Astrocyte (in vitro differentiated cells and primary cell): ENCODE measurements at regions not wholly inside any gene's neighbourhood (a gene's known extent, or its start where the extent isn't known, plus 50 kb on each side); places are given as distances from the start of the nearest gene placed in this dataset.
A peak's percentile ranks its signal among the peaks of the same experiment; 100 is the strongest.

Experiments
- DNase-seq: peaks from one replicate; pipeline ENCODE4 v3.0.0-alpha.2; 2010; ENCODE audit warnings: low read depth
- FAIRE-seq: peaks from 2 replicates; lab custom pipeline; 2011; peaks lifted over from hg19 to GRCh38; lab: Jason Lieb, UNC
- H2AFZ ChIP-seq: 2 replicates; pipeline ENCODE4 v1.6.0; 2012; ENCODE audit warnings: low read depth, low read length, inconsistent platforms
- H3K27ac ChIP-seq: 2 replicates; pipeline ENCODE4 v1.5.1; 2011; ENCODE audit warnings: low read depth, low read length, inconsistent platforms
- H3K27me3 ChIP-seq: 2 replicates; pipeline ENCODE4 v1.6.0; 2011; ENCODE audit warnings: low read length, inconsistent platforms; ENCODE audit not compliant: insufficient read depth
- H3K36me3 ChIP-seq: 2 replicates; pipeline ENCODE4 v1.5.1; 2011; ENCODE audit warnings: low read length, inconsistent platforms; ENCODE audit not compliant: insufficient read depth
- H3K4me1 ChIP-seq: 2 replicates; pipeline ENCODE4 v1.5.1; 2011; ENCODE audit warnings: low read length, inconsistent platforms; ENCODE audit not compliant: insufficient read depth
- H3K4me2 ChIP-seq: 2 replicates; pipeline ENCODE4 v1.6.0; 2012; ENCODE audit warnings: low read length, inconsistent platforms
- H3K4me3 ChIP-seq: 2 replicates; pipeline ENCODE4 v1.5.1; 2011; ENCODE audit warnings: low read depth, mild to moderate bottlenecking, low read length, inconsistent platforms; ENCODE audit not compliant: insufficient read depth
- H3K79me2 ChIP-seq: 2 replicates; pipeline ENCODE4 v1.6.0; 2012; ENCODE audit warnings: mild to moderate bottlenecking, low read length, inconsistent platforms; ENCODE audit not compliant: insufficient read depth
- H3K9ac ChIP-seq: 2 replicates; pipeline ENCODE4 v1.6.0; 2012; ENCODE audit warnings: mild to moderate bottlenecking, low read length, inconsistent platforms
- H3K9me3 ChIP-seq: 2 replicates; pipeline ENCODE4 v1.5.1; 2012; ENCODE audit warnings: low read depth, mild to moderate bottlenecking, low read length, inconsistent platforms; ENCODE audit not compliant: insufficient read depth
- H4K20me1 ChIP-seq: 2 replicates; pipeline ENCODE4 v1.6.0; 2012; ENCODE audit warnings: low read length, inconsistent platforms; ENCODE audit not compliant: insufficient read depth
- H3K27ac Mint-ChIP-seq: one replicate; pipeline ENCODE4 v1.8.0; 2021; ENCODE audit warnings: mild to moderate bottlenecking, mixed read lengths; ENCODE audit not compliant: unreplicated experiment
- H3K27me3 Mint-ChIP-seq: one replicate; pipeline ENCODE4 v1.8.0; 2021; ENCODE audit warnings: low read depth, mixed read lengths; ENCODE audit not compliant: unreplicated experiment
- H3K36me3 Mint-ChIP-seq: one replicate; pipeline ENCODE4 v1.8.0; 2021; ENCODE audit warnings: low read depth, mixed read lengths; ENCODE audit not compliant: unreplicated experiment
- H3K4me1 Mint-ChIP-seq: one replicate; pipeline ENCODE4 v1.8.0; 2021; ENCODE audit warnings: low read depth, mixed read lengths; ENCODE audit not compliant: unreplicated experiment
- H3K4me3 Mint-ChIP-seq: one replicate; pipeline ENCODE4 v1.8.0; 2021; ENCODE audit warnings: mild to moderate bottlenecking, moderate library complexity, mixed read lengths; ENCODE audit not compliant: unreplicated experiment
- H3K9me3 Mint-ChIP-seq: one replicate; pipeline ENCODE4 v1.8.0; 2021; ENCODE audit warnings: mild to moderate bottlenecking, mixed read lengths; ENCODE audit not compliant: unreplicated experiment
- CTCF ChIP-seq: IDR thresholded peaks from 2 replicates; pipeline ENCODE4 v1.5.1; 2011; ENCODE audit warnings: low read depth, mild to moderate bottlenecking, inconsistent platforms, low read length, moderate library complexity; ENCODE audit not compliant: insufficient read depth
- EZH2 ChIP-seq: IDR thresholded peaks from 2 replicates; pipeline ENCODE4 v1.6.1; 2012; ENCODE audit warnings: mild to moderate bottlenecking, low read length, inconsistent platforms; ENCODE audit not compliant: insufficient read depth

- DNase-seq (no peak), FAIRE-seq (peak; percentile 62)
- no peaks in the 10 kb centered on the region for H3K79me2 ChIP-seq
- no peaks in the 10 kb centered on the region for H4K20me1 ChIP-seq
- TF ChIP-seq CTCF, result no peak
- no peak for TF ChIP-seq EZH2
- Mint-ChIP-seq H3K4me1 (peaks cover 17% of the 10 kb centered on the region), H3K27ac (peak overlapping the region; percentile 2), H3K27me3 (no peaks in the 10 kb centered on the region), H3K9me3 (no peaks in the 10 kb centered on the region), H3K4me3 (no peak overlapping the region), H3K36me3 (no peaks in the 10 kb centered on the region)
- no peaks in the 10 kb centered on the region for H3K27me3 ChIP-seq
- H3K36me3 ChIP-seq, result no peaks in the 10 kb centered on the region
- H2AFZ ChIP-seq, result no peak overlapping the region
- H3K4me2 ChIP-seq, result peak overlapping the region; percentile 59
- H3K9ac ChIP-seq, result peak overlapping the region; percentile 61
- H3K4me1 ChIP-seq, result peaks cover 29% of the 10 kb centered on the region
- H3K9me3 ChIP-seq, result no peaks in the 10 kb centered on the region
- peak overlapping the region; percentile 93 for H3K27ac ChIP-seq
- no peak overlapping the region for H3K4me3 ChIP-seq
Measured at GRCh38 chrX:13427441-13428052, 107.7 kb upstream of the ATXN3L start.

GRCh38 chrX:13420545-13421183 is 100.8 kb upstream of the ATXN3L start:
- Histone ChIP-seq H3K36me3 (no peaks in the 10 kb centered on the region), H3K27me3 (no peaks in the 10 kb centered on the region), H3K4me3 (no peak overlapping the region), H3K9me3 (no peaks in the 10 kb centered on the region), H4K20me1 (no peaks in the 10 kb centered on the region), H3K4me1 (peaks cover 4% of the 10 kb centered on the region), H3K27ac (no peak overlapping the region), H3K4me2 (no peak overlapping the region), H3K9ac (no peak overlapping the region), H2AFZ (peak overlapping the region; percentile 34), H3K79me2 (no peaks in the 10 kb centered on the region)
- FAIRE-seq (peak; percentile 90), DNase-seq (no peak)
- Mint-ChIP-seq H3K27ac (peak overlapping the region; percentile 41), H3K27me3 (no peaks in the 10 kb centered on the region), H3K9me3 (no peaks in the 10 kb centered on the region), H3K4me1 (peaks cover 20% of the 10 kb centered on the region), H3K4me3 (no peak overlapping the region), H3K36me3 (no peaks in the 10 kb centered on the region)
- TF ChIP-seq CTCF (no peak), EZH2 (no peak)

DNA sequence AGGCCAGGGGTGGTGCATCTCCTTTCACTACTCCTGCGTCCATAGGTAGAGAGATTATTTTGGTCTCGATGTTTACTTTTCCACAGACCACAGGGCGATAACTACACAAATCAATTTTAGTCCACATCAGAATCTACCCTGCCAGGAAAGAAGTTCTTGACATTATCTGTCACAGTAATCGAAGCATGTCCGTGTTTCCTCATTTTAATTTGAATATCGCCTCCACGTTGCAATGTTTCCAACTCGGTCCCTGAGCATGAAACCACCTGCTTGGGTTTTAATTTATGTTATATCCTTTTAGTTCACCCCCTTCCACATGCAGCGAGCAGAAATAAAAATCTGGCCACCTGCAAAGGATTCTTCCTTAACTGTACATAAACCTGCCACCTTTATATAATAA is 100.1 kb upstream of the ATXN3L start:
- Histone ChIP-seq H3K27me3 (no peaks in the 10 kb centered on the region), H4K20me1 (no peaks in the 10 kb centered on the region), H3K4me2 (no peak overlapping the region), H3K9ac (no peak overlapping the region), H3K4me1 (peaks cover 4% of the 10 kb centered on the region), H3K4me3 (no peak overlapping the region), H3K36me3 (no peaks in the 10 kb centered on the region), H3K27ac (no peak overlapping the region), H3K79me2 (no peaks in the 10 kb centered on the region), H3K9me3 (no peaks in the 10 kb centered on the region), H2AFZ (no peak overlapping the region)
- H3K4me1 Mint-ChIP-seq, result peaks cover 20% of the 10 kb centered on the region
- DNase-seq, result no peak
- H3K4me3 Mint-ChIP-seq, result no peak overlapping the region
- H3K9me3 Mint-ChIP-seq, result no peaks in the 10 kb centered on the region
- TF ChIP-seq EZH2 (no peak), CTCF (no peak)
- FAIRE-seq, result peak; percentile 26
- H3K36me3 Mint-ChIP-seq, result no peaks in the 10 kb centered on the region
- H3K27ac Mint-ChIP-seq, result peak overlapping the region; percentile 75
- H3K27me3 Mint-ChIP-seq, result no peaks in the 10 kb centered on the region
